ENCODE measurements at regions not wholly inside any gene's neighbourhood (a gene's known extent, or its start where the extent isn't known, plus 50 kb on each side); places are given as distances from the start of the nearest gene placed in this dataset.

- no peaks in the 10 kb centered on the region for H3K27me3 ChIP-seq (ENCODE audit: insufficient read depth in 3 of 3, low read length in 2 of 3)
- 95 to 96% (median 96%) methylated on average over 3 of the region's 3 CpGs for WGBS, 3 donors
These were observed 331.4 kb upstream of the AZI2 start for GRCh38 chr3:28680050-28680449.

DNA sequence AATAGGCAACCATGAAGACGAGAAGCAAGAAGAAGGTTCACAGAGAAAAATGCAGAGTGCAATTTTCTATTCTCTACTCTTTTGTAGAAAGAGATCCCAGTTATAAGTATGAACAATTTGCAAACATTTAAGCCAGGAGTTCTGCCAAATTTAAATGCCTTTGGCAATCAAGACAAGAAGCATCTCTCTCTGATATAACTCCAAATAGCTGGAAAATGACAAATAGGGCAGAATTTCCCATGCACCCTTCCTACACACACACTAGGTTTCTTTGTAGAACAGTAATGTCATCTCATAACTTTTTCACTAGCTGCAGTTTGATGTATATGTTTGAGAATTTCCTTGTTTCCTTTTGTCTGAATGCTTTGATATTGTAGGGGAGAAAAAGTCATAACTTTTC, 333.5 kb upstream of the AZI2 start:
- no peaks in the 10 kb centered on the region for H3K4me1 ChIP-seq
- H3K4me3 ChIP-seq = no peak overlapping the region
- no peaks in the 10 kb centered on the region for H3K27me3 ChIP-seq (ENCODE audit: insufficient read depth in 3 of 3, low read length in 2 of 3)
- intact Hi-C loops (cut with DNase I) = loop anchor here in 1 of 2 donors (5.0 kb wide), 1 partner anchor 35 kb away; no protein-coding TSS in a partner anchor
- TF ChIP-seq, protein P1, sequence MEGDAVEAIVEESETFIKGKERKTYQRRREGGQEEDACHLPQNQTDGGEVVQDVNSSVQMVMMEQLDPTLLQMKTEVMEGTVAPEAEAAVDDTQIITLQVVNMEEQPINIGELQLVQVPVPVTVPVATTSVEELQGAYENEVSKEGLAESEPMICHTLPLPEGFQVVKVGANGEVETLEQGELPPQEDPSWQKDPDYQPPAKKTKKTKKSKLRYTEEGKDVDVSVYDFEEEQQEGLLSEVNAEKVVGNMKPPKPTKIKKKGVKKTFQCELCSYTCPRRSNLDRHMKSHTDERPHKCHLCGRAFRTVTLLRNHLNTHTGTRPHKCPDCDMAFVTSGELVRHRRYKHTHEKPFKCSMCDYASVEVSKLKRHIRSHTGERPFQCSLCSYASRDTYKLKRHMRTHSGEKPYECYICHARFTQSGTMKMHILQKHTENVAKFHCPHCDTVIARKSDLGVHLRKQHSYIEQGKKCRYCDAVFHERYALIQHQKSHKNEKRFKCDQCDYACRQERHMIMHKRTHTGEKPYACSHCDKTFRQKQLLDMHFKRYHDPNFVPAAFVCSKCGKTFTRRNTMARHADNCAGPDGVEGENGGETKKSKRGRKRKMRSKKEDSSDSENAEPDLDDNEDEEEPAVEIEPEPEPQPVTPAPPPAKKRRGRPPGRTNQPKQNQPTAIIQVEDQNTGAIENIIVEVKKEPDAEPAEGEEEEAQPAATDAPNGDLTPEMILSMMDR (IDR thresholded peaks at IDR 0.05) = no peak
- no peak for DNase-seq
- H3K27ac ChIP-seq = no peak overlapping the region
- H3K36me3 ChIP-seq (ENCODE audit: insufficient read depth in 1 of 2, low read depth in 1 of 2) = no peaks in the 10 kb centered on the region
- ATAC-seq = no peak
- 77 to 83% (median 81%) methylated on average over 1 of the region's 1 CpG for WGBS, 3 donors
- no peaks in the 10 kb centered on the region for H3K9me3 ChIP-seq

More at GRCh38 chr3:28680050-28680449, 331.4 kb upstream of the AZI2 start:
- Histone ChIP-seq H3K36me3 (ENCODE audit: insufficient read depth in 1 of 2, low read depth in 1 of 2) (no peaks in the 10 kb centered on the region), H3K4me1 (no peaks in the 10 kb centered on the region), H3K9me3 (no peaks in the 10 kb centered on the region), H3K4me3 (no peak overlapping the region), H3K27ac (no peak overlapping the region)
- no peak for DNase-seq
- TF ChIP-seq, protein P1 (IDR thresholded peaks at IDR 0.05) = no peak
- intact Hi-C loops (cut with DNase I) = loop anchor here in 1 of 2 donors (5.0 kb wide), 1 partner anchor 37 kb away; no protein-coding TSS in a partner anchor
- ATAC-seq = no peak

DNA sequence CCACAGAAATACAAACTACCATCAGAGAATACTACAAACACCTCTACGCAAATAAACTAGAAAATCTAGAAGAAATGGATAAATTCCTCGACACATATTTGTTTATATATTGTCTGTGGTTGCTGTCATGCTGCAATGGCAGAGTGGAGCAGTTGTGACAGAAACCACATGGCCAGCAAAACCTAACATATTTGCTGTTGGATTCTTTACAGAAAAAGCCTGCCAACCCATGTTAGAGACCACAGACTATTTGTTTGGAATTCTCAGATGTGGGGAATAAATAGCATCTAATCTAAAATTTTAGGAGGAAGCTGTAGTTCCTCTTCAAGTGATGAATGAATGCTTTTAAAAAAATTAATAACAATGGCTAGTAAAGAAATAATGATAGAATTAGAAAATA, 341.6 kb upstream of the AZI2 start:
- TF ChIP-seq, protein P1 (IDR thresholded peaks at IDR 0.05) = no peak
- no peak for ATAC-seq
- H3K27me3 ChIP-seq (ENCODE audit: insufficient read depth in 3 of 3, low read length in 2 of 3) = no peaks in the 10 kb centered on the region
- H3K9me3 ChIP-seq = no peaks in the 10 kb centered on the region
- no peaks in the 10 kb centered on the region for H3K36me3 ChIP-seq (ENCODE audit: insufficient read depth in 1 of 2, low read depth in 1 of 2)
- DNase-seq = no peak
- H3K4me1 ChIP-seq = no peaks in the 10 kb centered on the region
- H3K27ac ChIP-seq = no peak overlapping the region
- 86 to 97% (median 93%) methylated on average over 2 of the region's 2 CpGs for WGBS, 3 donors
- intact Hi-C loops (cut with DNase I) = no loop called here
- H3K4me3 ChIP-seq = no peak overlapping the region

- intact Hi-C loops (cut with DNase I) = no loop called here
- Histone ChIP-seq H3K36me3 (ENCODE audit: insufficient read depth in 1 of 2, low read depth in 1 of 2) (no peaks in the 10 kb centered on the region), H3K4me1 (peaks cover 8% of the 10 kb centered on the region), H3K27ac (no peak overlapping the region), H3K4me3 (no peak overlapping the region), H3K9me3 (no peaks in the 10 kb centered on the region), H3K27me3 (ENCODE audit: insufficient read depth in 3 of 3, low read length in 2 of 3) (no peaks in the 10 kb centered on the region)
- 27 to 47% (median 35%) methylated on average over 2 of the region's 2 CpGs for WGBS, 3 donors
- DNase-seq (no peak), ATAC-seq (peak in 3 of 4 donors; percentile 25 to 27 (median 26))
- TF ChIP-seq, protein P1 (IDR thresholded peaks at IDR 0.05) = no peak
These were observed 350.1 kb upstream of the AZI2 start for GRCh38 chr3:28698706-28699105.

GRCh38 chr3:28699283-28699682, 350.7 kb upstream of the AZI2 start:
- H3K36me3 ChIP-seq (ENCODE audit: insufficient read depth in 1 of 2, low read depth in 1 of 2) = no peaks in the 10 kb centered on the region
- 55 to 90% (median 64%) methylated on average over 2 of the region's 2 CpGs for WGBS, 3 donors
- H3K4me3 ChIP-seq = no peak overlapping the region
- intact Hi-C loops (cut with DNase I) = no loop called here
- H3K9me3 ChIP-seq = no peaks in the 10 kb centered on the region
- H3K27me3 ChIP-seq (ENCODE audit: insufficient read depth in 3 of 3, low read length in 2 of 3) = no peaks in the 10 kb centered on the region
- H3K27ac ChIP-seq = no peak overlapping the region
- TF ChIP-seq, protein P1 (IDR thresholded peaks at IDR 0.05) = no peak
- ATAC-seq (peak in 1 of 4 donors; percentile 15), DNase-seq (no peak)
- peaks cover 8% of the 10 kb centered on the region for H3K4me1 ChIP-seq

All from psoas muscle (tissue), 7 donors.